ENCODE measurements at regions not wholly inside any gene's neighbourhood (a gene's known extent, or its start where the extent isn't known, plus 50 kb on each side); places are given as distances from the start of the nearest gene placed in this dataset.

- Histone ChIP-seq H3K14ac (ENCODE audit: insufficient read depth, low read length) (no peak overlapping the region), H2BK120ac (ENCODE audit: low read depth, low read length, poor library complexity, severe bottlenecking) (no peak overlapping the region), H2AFZ (ENCODE audit: low read length) (no peak overlapping the region), H4K91ac (ENCODE audit: insufficient read length, low read depth, low read length) (no peak overlapping the region), H2AK5ac (ENCODE audit: insufficient read length, low read length) (no peak overlapping the region), H4K8ac (replicated peaks; ENCODE audit: insufficient read length, low read depth, low read length) (no peak overlapping the region), H3K4me2 (ENCODE audit: insufficient read depth, insufficient read length, low read length) (no peak overlapping the region), H3K18ac (ENCODE audit: insufficient read length, low read depth, low read length) (no peak overlapping the region), H3K9ac (ENCODE audit: extremely low read depth, insufficient read length, low read length) (no peak overlapping the region), H4K5ac (ENCODE audit: insufficient read length, low read depth, low read length) (no peak overlapping the region), H3K23me2 (ENCODE audit: insufficient read length, low read depth, low read length, poor library complexity, severe bottlenecking) (no peaks in the 10 kb centered on the region), H2BK5ac (ENCODE audit: insufficient read length, low read length) (no peak overlapping the region), H3K27me3 (ENCODE audit: insufficient read depth, low read length) (no peaks in the 10 kb centered on the region), H3K56ac (ENCODE audit: insufficient read length, low read depth, low read length) (no peak overlapping the region), H2BK15ac (ENCODE audit: low read depth, low read length) (no peak overlapping the region), H3K4me1 (ENCODE audit: insufficient read depth, low read length) (no peaks in the 10 kb centered on the region), H3T11ph (ENCODE audit: low read length) (no peak overlapping the region), H3K27ac (ENCODE audit: insufficient read length, low read depth, low read length) (no peak overlapping the region), H2BK12ac (ENCODE audit: insufficient read length, low read depth, low read length) (no peak overlapping the region), H2BK20ac (ENCODE audit: low read depth, low read length, poor library complexity, severe bottlenecking) (no peak overlapping the region), H3K4ac (ENCODE audit: low read depth, low read length) (no peak overlapping the region), H3K9me3 (ENCODE audit: control insufficient read depth, low read depth, low read length) (no peaks in the 10 kb centered on the region), H4K20me1 (ENCODE audit: control insufficient read depth, insufficient read depth, insufficient read length) (no peaks in the 10 kb centered on the region), H3K23ac (ENCODE audit: insufficient read length, low read depth, low read length) (no peak overlapping the region), H3K79me1 (ENCODE audit: insufficient read depth, low read depth, low read length, poor library complexity, severe bottlenecking) (no peaks in the 10 kb centered on the region), H3K79me2 (ENCODE audit: insufficient read depth, low read length) (no peaks in the 10 kb centered on the region)
- H3K36me3 Mint-ChIP-seq (ENCODE audit: insufficient read depth in 1 of 3, low read depth in 3 of 3), result no peaks in the 10 kb centered on the region; a peak in 1 of 7 replicates
- no peaks in the 10 kb centered on the region for H3K27me3 Mint-ChIP-seq (ENCODE audit: low read depth)
- DNase-seq, result no peak
- TF ChIP-seq CTCF (conservative IDR thresholded peaks at IDR 0.05), result no peak
- WGBS (ENCODE audit: extremely low coverage, insufficient read length, low lambda C conversion rate), result no CpG with 5 or more reads among the region's 3 CpGs
- no peak overlapping the region for H3K4me3 Mint-ChIP-seq
- no peak overlapping the region for H3K27ac Mint-ChIP-seq
- H3K9me3 Mint-ChIP-seq, result no peaks in the 10 kb centered on the region
- H3K4me1 Mint-ChIP-seq, result no peaks in the 10 kb centered on the region
Observed at GRCh38 chr5:117652958-117653280, 1078.3 kb upstream of the SEMA6A start.
